HEK293 (cell line): ENCODE measurements at regions not wholly inside any gene's neighbourhood (a gene's known extent, or its start where the extent isn't known, plus 50 kb on each side); places are given as distances from the start of the nearest gene placed in this dataset.

ENCODE experiments used
- CTCF ChIA-PET: fragments of 350-600 bp; formaldehyde crosslinking; extraction: SDS; loops from one replicate; lab custom pipeline; 2021; ENCODE audit warnings: antibody characterized with exemption; lab: Yijun Ruan, JAX
- POLR2A ChIA-PET: fragments of 300-600 bp; formaldehyde crosslinking; extraction: SDS; loops from one replicate; lab custom pipeline; 2020; ENCODE audit warnings: antibody characterized with exemption, inconsistent platforms; lab: Yijun Ruan, JAX
- H3K27ac ChIP-seq: fragments of 200-500 bp; sonication (Bioruptor generic); 2 replicates; pipeline ENCODE4 v1.5.1; 2014; ENCODE audit warnings: low read depth, low read length, control low read depth, inconsistent platforms; ENCODE audit errors: extremely low read depth
- H3K36me3 ChIP-seq, 2 experiments: fragments of 200-500 bp in 1 of 2; sonication (Bioruptor generic) in 1 of 2; 1 replicate in 1 of 2; 2 replicates in 1 of 2; pipeline ENCODE4 v1.5.1; 2014 to 2017; ENCODE audit warnings: inconsistent platforms in 2 of 2, low read length in 2 of 2; ENCODE audit not compliant: control insufficient read depth in 2 of 2, insufficient read depth in 1 of 2
- H3K4me1 ChIP-seq: fragments of 200-500 bp; sonication (Bioruptor generic); 2 replicates; pipeline ENCODE4 v1.5.1; 2014; ENCODE audit warnings: mild to moderate bottlenecking, low read length, inconsistent platforms; ENCODE audit not compliant: control insufficient read depth, insufficient read depth
- H3K4me3 ChIP-seq: 2 replicates; pipeline ENCODE4 v1.5.1; 2011; ENCODE audit warnings: low read depth, mild to moderate bottlenecking, control low read depth, low read length, moderate library complexity
- H3K9me3 ChIP-seq: fragments of 200-500 bp; sonication (Bioruptor generic); 2 replicates; pipeline ENCODE4 v1.5.1; 2014; ENCODE audit warnings: low read depth, low read length, inconsistent platforms; ENCODE audit not compliant: control insufficient read depth, insufficient read depth
- EGR2 ChIP-seq: fragments of 450-650 bp; formaldehyde crosslinking; IDR thresholded peaks from 2 replicates; pipeline ENCODE4 v1.5.1; 2016; ENCODE audit warnings: low read depth, missing biosample characterization, missing genetic modification characterization
- GLI2 ChIP-seq: fragments of 450-650 bp; formaldehyde crosslinking; IDR thresholded peaks from 2 replicates; pipeline ENCODE4; 2017; ENCODE audit warnings: missing biosample characterization, missing genetic modification characterization, low read depth, borderline replicate concordance
- GLIS2 ChIP-seq: fragments of 450-650 bp; formaldehyde crosslinking; IDR thresholded peaks from 2 replicates; pipeline ENCODE4 v1.5.1; 2016; ENCODE audit warnings: missing biosample characterization, missing genetic modification characterization
- KLF8 ChIP-seq: fragments of 450-650 bp; formaldehyde crosslinking; IDR thresholded peaks from 2 replicates; pipeline ENCODE4 v1.5.1; 2016; ENCODE audit warnings: missing biosample characterization, missing genetic modification characterization
- MZF1 ChIP-seq: fragments of 450-650 bp; formaldehyde crosslinking; IDR thresholded peaks from 2 replicates; pipeline ENCODE4 v1.5.1; 2017; ENCODE audit warnings: missing biosample characterization, missing genetic modification characterization, borderline replicate concordance
- SALL2 ChIP-seq: fragments of 450-650 bp; formaldehyde crosslinking; IDR thresholded peaks from 2 replicates; pipeline ENCODE4 v1.5.0; 2017; ENCODE audit warnings: missing biosample characterization, mild to moderate bottlenecking, missing genetic modification characterization, borderline replicate concordance
- SP7 ChIP-seq: fragments of 450-650 bp; formaldehyde crosslinking; IDR thresholded peaks from 2 replicates; pipeline ENCODE4 v1.5.1; 2016; ENCODE audit warnings: missing biosample characterization, missing genetic modification characterization
- YY2 ChIP-seq: fragments of 450-650 bp; formaldehyde crosslinking; IDR thresholded peaks from 2 replicates; pipeline ENCODE4 v1.5.1; 2016; ENCODE audit warnings: missing biosample characterization, missing genetic modification characterization
- ZFHX2 ChIP-seq: fragments of 450-650 bp; formaldehyde crosslinking; conservative IDR thresholded peaks from 2 replicates; pipeline ENCODE4 v1.5.1; 2016; ENCODE audit warnings: missing biosample characterization, missing genetic modification characterization
- ZNF140 ChIP-seq: fragments of 450-650 bp; formaldehyde crosslinking; IDR thresholded peaks from 2 replicates; pipeline ENCODE4 v1.5.1; 2016; ENCODE audit warnings: missing biosample characterization, missing genetic modification characterization
- ZNF16 ChIP-seq: fragments of 450-650 bp; formaldehyde crosslinking; IDR thresholded peaks from 2 replicates; pipeline ENCODE4 v1.5.1; 2016; ENCODE audit warnings: low read depth, missing biosample characterization, missing genetic modification characterization
- ZNF214 ChIP-seq: fragments of 450-650 bp; formaldehyde crosslinking; IDR thresholded peaks from 2 replicates; pipeline ENCODE4 v1.5.1; 2017; ENCODE audit warnings: missing biosample characterization, mild to moderate bottlenecking, missing genetic modification characterization, borderline replicate concordance
- ZNF404 ChIP-seq: fragments of 450-650 bp; formaldehyde crosslinking; IDR thresholded peaks from 2 replicates; pipeline ENCODE4 v1.5.1; 2017; ENCODE audit warnings: missing biosample characterization, missing genetic modification characterization
- ZNF514 ChIP-seq: fragments of 450-650 bp; formaldehyde crosslinking; IDR thresholded peaks from 2 replicates; pipeline ENCODE4 v1.5.1; 2016; ENCODE audit warnings: missing biosample characterization, missing genetic modification characterization
- ZNF529 ChIP-seq: fragments of 450-650 bp; formaldehyde crosslinking; IDR thresholded peaks from 2 replicates; pipeline ENCODE4 v1.5.1; 2017; ENCODE audit warnings: missing genetic modification characterization, missing biosample characterization; ENCODE audit not compliant: insufficient replicate concordance
- ZNF626 ChIP-seq: fragments of 450-650 bp; sonication (Bioruptor Pico); formaldehyde crosslinking; IDR thresholded peaks from 2 replicates; pipeline ENCODE4 v1.5.1; 2018; ENCODE audit warnings: missing biosample characterization, missing genetic modification characterization, inconsistent platforms
- ZNF658 ChIP-seq: fragments of 450-650 bp; formaldehyde crosslinking; IDR thresholded peaks from 2 replicates; pipeline ENCODE4; 2016; ENCODE audit warnings: missing biosample characterization, missing genetic modification characterization
- ZNF670 ChIP-seq: fragments of 450-650 bp; formaldehyde crosslinking; IDR thresholded peaks from 2 replicates; pipeline ENCODE4 v1.5.1; 2016; ENCODE audit warnings: missing biosample characterization, missing genetic modification characterization, low read depth
- ZNF837 ChIP-seq: fragments of 450-650 bp; formaldehyde crosslinking; IDR thresholded peaks from 2 replicates; pipeline ENCODE4 v1.5.1; 2016; ENCODE audit warnings: missing biosample characterization, missing genetic modification characterization
- ZSCAN23 ChIP-seq: fragments of 450-650 bp; formaldehyde crosslinking; IDR thresholded peaks from 2 replicates; pipeline ENCODE4 v1.5.1; 2016; ENCODE audit warnings: missing biosample characterization, missing genetic modification characterization
- TF ChIP-seq, protein P1 (sequence below): fragments of 450-650 bp; formaldehyde crosslinking; IDR thresholded peaks from 2 replicates; pipeline ENCODE4 v1.5.1; 2016; ENCODE audit warnings: missing biosample characterization, missing genetic modification characterization, borderline replicate concordance

DNA sequence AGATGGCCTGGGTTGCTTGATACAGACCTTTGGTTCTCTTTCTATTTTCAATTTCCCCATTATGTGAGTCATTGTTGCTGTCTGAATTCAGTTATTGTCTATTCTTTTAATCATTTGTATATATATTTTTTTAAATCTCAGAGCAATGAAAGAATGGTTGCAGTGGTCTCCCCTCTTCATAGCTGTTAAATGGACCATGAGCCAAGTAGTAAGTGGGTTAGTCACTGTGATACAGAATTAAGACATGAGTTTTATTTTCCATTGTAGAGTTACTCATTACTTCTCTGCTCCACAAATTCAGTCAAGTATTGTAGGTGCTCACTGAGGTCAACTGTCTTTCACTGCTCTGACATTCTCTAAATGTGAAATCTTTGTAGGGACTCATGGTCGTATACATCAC is 174.6 kb upstream of the GRAMD2B start:
- TF ChIP-seq GLIS2 (no peak), KLF8 (tag by site-specific recombination) (no peak), ZNF626 (tag by site-specific recombination) (no peak)

DNA sequence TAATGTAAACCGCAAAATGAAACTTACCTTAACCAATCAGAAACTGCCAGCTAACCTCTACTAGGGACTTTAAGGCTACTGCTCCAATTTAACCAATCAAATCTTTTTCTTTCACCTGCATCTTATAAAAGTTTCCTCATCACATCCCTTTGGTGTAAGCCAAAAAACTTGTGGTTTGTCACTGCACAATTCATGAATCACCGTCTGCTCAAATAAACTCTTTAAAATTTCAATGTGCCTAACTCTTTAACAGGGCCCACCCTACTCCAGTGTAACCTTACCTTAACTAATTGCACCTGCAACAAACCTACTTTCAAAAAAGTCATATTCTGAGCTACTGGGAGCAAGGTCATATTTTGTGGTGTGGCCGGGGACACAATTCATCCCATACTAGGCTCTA is 172.2 kb upstream of the GRAMD2B start:
- ChIA-PET CTCF (interaction anchor here (0.6 kb wide), 1 partner anchor 31 kb away, joined by 3 read pairs; no protein-coding TSS in a partner anchor), POLR2A (no interaction called here)
- Histone ChIP-seq H3K4me3 (no peak overlapping the region), H3K4me1 (no peaks in the 10 kb centered on the region), H3K36me3 (no peaks in the 10 kb centered on the region), H3K9me3 (no peaks in the 10 kb centered on the region), H3K27ac (no peak overlapping the region)
- TF ChIP-seq ZNF837 (tag by site-specific recombination) (no peak), ZFHX2 (tag by site-specific recombination) (no peak), ZNF214 (no peak), GLI2 (tag by site-specific recombination) (no peak)

More for the DNA sequence above, 174.6 kb upstream of the GRAMD2B start:
- H3K9me3 ChIP-seq = no peaks in the 10 kb centered on the region
- H3K4me1 ChIP-seq = no peaks in the 10 kb centered on the region
- no peaks in the 10 kb centered on the region for H3K36me3 ChIP-seq
- CTCF ChIA-PET = no interaction called here
- H3K27ac ChIP-seq = no peak overlapping the region
- no peak overlapping the region for H3K4me3 ChIP-seq
- POLR2A ChIA-PET = no interaction called here

DNA sequence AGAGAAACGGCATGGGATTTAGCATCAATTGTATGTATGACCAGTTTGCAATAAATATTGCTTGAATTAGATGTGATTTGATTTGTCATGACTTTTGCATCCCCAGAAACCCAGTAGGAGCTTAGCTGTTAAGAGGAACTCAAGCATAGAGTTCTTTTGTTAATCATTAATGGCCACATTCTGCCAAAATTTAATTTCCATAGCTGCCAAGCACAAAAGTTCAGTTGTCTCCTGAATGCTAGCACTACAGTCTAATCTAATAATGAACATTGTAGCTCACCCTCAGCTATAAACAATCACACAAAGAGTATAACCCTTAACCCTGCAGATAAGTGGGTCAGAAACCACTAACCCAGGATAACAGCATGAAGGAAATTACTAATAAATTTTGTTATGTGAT is 169.8 kb upstream of the GRAMD2B start:
- CTCF ChIA-PET = no interaction called here
- TF ChIP-seq SALL2 (tag by site-specific recombination) (no peak), ZNF670 (no peak), ZNF16 (no peak)
- TF ChIP-seq, all 188 proteins: peak for 0
- Histone ChIP-seq H3K4me1 (no peaks in the 10 kb centered on the region), H3K9me3 (no peaks in the 10 kb centered on the region), H3K4me3 (no peak overlapping the region), H3K27ac (no peak overlapping the region), H3K36me3 (no peaks in the 10 kb centered on the region)
- POLR2A ChIA-PET = no interaction called here

DNA sequence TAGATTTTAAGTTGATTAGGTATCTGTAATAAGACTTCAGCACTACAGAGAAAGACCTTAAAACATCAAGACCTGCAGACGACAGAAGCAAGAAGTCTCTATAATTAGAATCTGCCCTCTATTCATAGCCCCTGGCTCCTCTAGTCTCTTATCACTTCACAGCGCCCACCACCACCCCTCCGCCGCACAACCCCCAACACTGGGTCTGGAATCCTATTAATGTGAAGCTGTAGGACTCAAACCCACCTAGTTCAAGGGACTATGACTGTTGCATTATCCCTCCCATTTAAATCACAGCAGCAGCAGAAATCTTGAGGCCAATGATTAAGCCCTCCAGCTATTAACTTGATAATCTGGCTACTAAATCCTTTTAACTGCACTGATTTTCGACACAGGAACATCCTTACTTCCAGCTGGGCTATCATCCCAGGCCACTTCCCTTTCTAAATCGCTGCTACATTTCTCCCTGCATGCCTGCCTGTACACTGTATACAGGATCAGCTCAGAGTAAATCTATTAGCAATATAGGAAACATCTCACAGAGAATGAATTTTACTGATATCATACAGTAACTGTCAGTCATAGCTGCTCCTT is 159.5 kb upstream of the GRAMD2B start:
- Histone ChIP-seq H3K9me3 (no peaks in the 10 kb centered on the region), H3K27ac (no peak overlapping the region), H3K4me3 (no peak overlapping the region)
- POLR2A ChIA-PET = no interaction called here
- TF ChIP-seq ZNF658 (no peak), ZNF140 (tag by site-specific recombination) (no peak), MZF1 (no peak), ZSCAN23 (tag by site-specific recombination) (no peak), YY2 (tag by site-specific recombination) (no peak), ZNF404 (tag by site-specific recombination) (no peak), ZNF529 (no peak), ZNF514 (tag by site-specific recombination) (no peak), SP7 (tag by site-specific recombination) (no peak), ZNF837 (tag by site-specific recombination) (no peak), EGR2 (tag by site-specific recombination) (no peak)
- TF ChIP-seq, protein P1, sequence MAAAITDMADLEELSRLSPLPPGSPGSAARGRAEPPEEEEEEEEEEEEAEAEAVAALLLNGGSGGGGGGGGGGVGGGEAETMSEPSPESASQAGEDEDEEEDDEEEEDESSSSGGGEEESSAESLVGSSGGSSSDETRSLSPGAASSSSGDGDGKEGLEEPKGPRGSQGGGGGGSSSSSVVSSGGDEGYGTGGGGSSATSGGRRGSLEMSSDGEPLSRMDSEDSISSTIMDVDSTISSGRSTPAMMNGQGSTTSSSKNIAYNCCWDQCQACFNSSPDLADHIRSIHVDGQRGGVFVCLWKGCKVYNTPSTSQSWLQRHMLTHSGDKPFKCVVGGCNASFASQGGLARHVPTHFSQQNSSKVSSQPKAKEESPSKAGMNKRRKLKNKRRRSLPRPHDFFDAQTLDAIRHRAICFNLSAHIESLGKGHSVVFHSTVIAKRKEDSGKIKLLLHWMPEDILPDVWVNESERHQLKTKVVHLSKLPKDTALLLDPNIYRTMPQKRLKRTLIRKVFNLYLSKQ (tag by site-specific recombination) = no peak
- TF ChIP-seq, all 188 proteins: peak for 0
- Histone ChIP-seq H3K36me3 (no peaks in the 10 kb centered on the region), H3K4me1 (no peaks in the 10 kb centered on the region)
- CTCF ChIA-PET = interaction anchor here (0.6 kb wide), 1 partner anchor 142 kb away, joined by 4 read pairs; no protein-coding TSS in a partner anchor
